OCI-LY1 (cell line): ENCODE measurements at regions not wholly inside any gene's neighbourhood (a gene's known extent, or its start where the extent isn't known, plus 50 kb on each side); places are given as distances from the start of the nearest gene placed in this dataset.

Experiments used
- H2AFZ ChIP-seq: fragments of 200-600 bp; sonication (generic), shearing (Covaris generic); 2 replicates; pipeline ENCODE4 v1.6.0; 2014; ENCODE audit warnings: antibody characterized with exemption, mild to moderate bottlenecking, low read length
- H3F3A ChIP-seq: fragments of 200-600 bp; sonication (generic), shearing (Covaris generic); 2 replicates; pipeline ENCODE4 v1.6.0; 2014; ENCODE audit warnings: mild to moderate bottlenecking, antibody characterized with exemption, low read length, moderate library complexity; ENCODE audit not compliant: insufficient read depth
- H3K27ac ChIP-seq: fragments of 200-600 bp; sonication (generic); 2 replicates; pipeline ENCODE4 v1.5.1; 2014; ENCODE audit warnings: low read length, mixed run types, mild to moderate bottlenecking, low read depth; ENCODE audit not compliant: poor library complexity, severe bottlenecking
- H3K27me3 ChIP-seq: fragments of 200-600 bp; sonication (generic); 2 replicates; pipeline ENCODE4 v1.6.0; 2014; ENCODE audit warnings: antibody characterized with exemption, mild to moderate bottlenecking, low read length, moderate library complexity; ENCODE audit not compliant: insufficient read depth
- H3K36me3 ChIP-seq: fragments of 200-600 bp; sonication (generic); 2 replicates; pipeline ENCODE4 v1.6.1; 2014; ENCODE audit warnings: mild to moderate bottlenecking, antibody characterized with exemption, low read length, moderate library complexity, mixed read lengths; ENCODE audit not compliant: insufficient read depth
- H3K4me1 ChIP-seq: fragments of 200-600 bp; sonication (generic); 2 replicates; pipeline ENCODE4 v1.5.1; 2014; ENCODE audit warnings: mild to moderate bottlenecking, low read length, moderate library complexity; ENCODE audit not compliant: insufficient read depth, severe bottlenecking
- H3K4me2 ChIP-seq: fragments of 200-600 bp; sonication (generic), shearing (Covaris generic); 2 replicates; pipeline ENCODE4 v1.6.1; 2014; ENCODE audit warnings: low read length
- H3K4me3 ChIP-seq: fragments of 200-600 bp; sonication (generic); 2 replicates; pipeline ENCODE4 v1.5.1; 2014; ENCODE audit warnings: low read length, low read depth, mild to moderate bottlenecking, mixed read lengths; ENCODE audit not compliant: poor library complexity, severe bottlenecking
- H3K79me2 ChIP-seq: fragments of 200-600 bp; shearing (Covaris generic); 2 replicates; pipeline ENCODE4 v1.6.1; 2016; ENCODE audit warnings: mixed run types, low read length, mixed read lengths; ENCODE audit not compliant: insufficient read depth
- H3K9ac ChIP-seq: fragments of 200-600 bp; sonication (generic), shearing (Covaris generic); 2 replicates; pipeline ENCODE4 v1.6.1; 2014; ENCODE audit warnings: mild to moderate bottlenecking, low read length, mixed read lengths
- H3K9me2 ChIP-seq: fragments of 200-600 bp; sonication (generic), shearing (Covaris generic); 2 replicates; pipeline ENCODE4 v1.6.1; 2014; ENCODE audit warnings: low read depth, mild to moderate bottlenecking, low read length, mixed read lengths
- H3K9me3 ChIP-seq: fragments of 200-600 bp; shearing (Covaris generic); 2 replicates; pipeline ENCODE4 v1.6.1; 2014; ENCODE audit warnings: low read length, mixed read lengths
- H4K20me1 ChIP-seq: fragments of 200-600 bp; sonication (generic), shearing (Covaris generic); 2 replicates; pipeline ENCODE4 v1.6.0; 2016; ENCODE audit warnings: mild to moderate bottlenecking, low read length; ENCODE audit not compliant: insufficient read depth
- EZH2 ChIP-seq: fragments of 200-600 bp; sonication (generic), shearing (Covaris generic); IDR thresholded peaks from 2 replicates; pipeline ENCODE4 v1.8.0; 2017; ENCODE audit warnings: borderline replicate concordance, mixed run types, mild to moderate bottlenecking, antibody characterized with exemption, low read length, moderate library complexity, mixed read lengths
- TF ChIP-seq, protein P1 (sequence below): fragments of 200-600 bp; sonication (generic), shearing (Covaris generic); IDR thresholded peaks from 2 replicates; pipeline ENCODE4 v1.5.1; 2017; ENCODE audit warnings: mild to moderate bottlenecking, antibody characterized with exemption, low read length, moderate library complexity, mixed read lengths

DNA sequence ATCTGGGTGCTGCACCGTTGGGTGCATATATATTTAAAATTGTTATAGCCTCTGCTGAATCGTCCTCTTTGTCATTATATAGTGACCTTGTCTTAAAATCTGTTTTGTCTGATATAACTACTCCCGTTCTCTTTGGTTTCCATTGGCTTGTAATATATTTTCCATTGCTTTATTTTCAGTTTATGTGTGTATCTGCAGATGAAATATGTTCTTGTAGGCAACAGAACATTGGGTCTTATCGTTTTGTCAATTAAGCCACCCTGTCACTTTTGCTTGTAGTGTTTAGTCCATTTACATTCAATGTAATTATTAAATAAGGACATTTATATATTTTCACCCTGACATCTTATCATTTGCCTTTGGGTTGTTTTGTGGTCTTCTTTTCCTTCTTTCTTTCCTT lies 933.9 kb downstream of the EPHA7 start:
- Histone ChIP-seq H3K4me2 (no peak overlapping the region), H3K4me1 (no peaks in the 10 kb centered on the region)

DNA sequence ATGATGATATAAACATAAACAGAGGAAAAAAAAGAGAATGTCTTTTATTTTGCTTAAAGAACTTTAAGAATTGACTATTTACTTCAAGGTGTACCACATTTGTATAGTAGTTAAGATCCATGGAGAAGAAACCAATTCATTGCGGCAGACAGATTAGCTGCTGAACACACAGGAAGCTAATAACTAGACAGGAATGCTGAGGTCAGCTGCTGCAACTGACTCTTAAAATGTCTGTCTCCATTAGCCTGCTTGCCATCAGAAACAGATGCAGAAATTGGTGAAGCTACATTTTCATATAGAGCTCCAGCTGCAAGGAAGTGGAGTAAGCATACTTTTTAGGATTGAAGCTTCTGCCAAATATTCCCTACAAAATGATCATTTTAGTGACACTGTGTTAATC lies 939.5 kb downstream of the EPHA7 start:
- H3F3A ChIP-seq = no peaks in the 10 kb centered on the region
- no peaks in the 10 kb centered on the region for H3K9me3 ChIP-seq
- no peaks in the 10 kb centered on the region for H3K27me3 ChIP-seq
- H3K4me1 ChIP-seq = no peaks in the 10 kb centered on the region
- H2AFZ ChIP-seq = no peak overlapping the region
- H3K9ac ChIP-seq = no peak overlapping the region
- no peaks in the 10 kb centered on the region for H4K20me1 ChIP-seq
- no peak overlapping the region for H3K4me2 ChIP-seq
- no peaks in the 10 kb centered on the region for H3K9me2 ChIP-seq
- TF ChIP-seq EZH2 = no peak
- no peaks in the 10 kb centered on the region for H3K79me2 ChIP-seq
- no peak overlapping the region for H3K27ac ChIP-seq
- H3K4me3 ChIP-seq = no peak overlapping the region
- H3K36me3 ChIP-seq = no peaks in the 10 kb centered on the region

More for the DNA sequence above, 933.9 kb downstream of the EPHA7 start:
- no peak overlapping the region for H3K27ac ChIP-seq
- no peak overlapping the region for H2AFZ ChIP-seq
- no peak overlapping the region for H3K4me3 ChIP-seq
- no peaks in the 10 kb centered on the region for H3F3A ChIP-seq
- no peaks in the 10 kb centered on the region for H3K79me2 ChIP-seq
- TF ChIP-seq, protein P1, sequence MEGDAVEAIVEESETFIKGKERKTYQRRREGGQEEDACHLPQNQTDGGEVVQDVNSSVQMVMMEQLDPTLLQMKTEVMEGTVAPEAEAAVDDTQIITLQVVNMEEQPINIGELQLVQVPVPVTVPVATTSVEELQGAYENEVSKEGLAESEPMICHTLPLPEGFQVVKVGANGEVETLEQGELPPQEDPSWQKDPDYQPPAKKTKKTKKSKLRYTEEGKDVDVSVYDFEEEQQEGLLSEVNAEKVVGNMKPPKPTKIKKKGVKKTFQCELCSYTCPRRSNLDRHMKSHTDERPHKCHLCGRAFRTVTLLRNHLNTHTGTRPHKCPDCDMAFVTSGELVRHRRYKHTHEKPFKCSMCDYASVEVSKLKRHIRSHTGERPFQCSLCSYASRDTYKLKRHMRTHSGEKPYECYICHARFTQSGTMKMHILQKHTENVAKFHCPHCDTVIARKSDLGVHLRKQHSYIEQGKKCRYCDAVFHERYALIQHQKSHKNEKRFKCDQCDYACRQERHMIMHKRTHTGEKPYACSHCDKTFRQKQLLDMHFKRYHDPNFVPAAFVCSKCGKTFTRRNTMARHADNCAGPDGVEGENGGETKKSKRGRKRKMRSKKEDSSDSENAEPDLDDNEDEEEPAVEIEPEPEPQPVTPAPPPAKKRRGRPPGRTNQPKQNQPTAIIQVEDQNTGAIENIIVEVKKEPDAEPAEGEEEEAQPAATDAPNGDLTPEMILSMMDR = no peak
- TF ChIP-seq EZH2 = no peak
- H3K27me3 ChIP-seq = no peaks in the 10 kb centered on the region
- no peak overlapping the region for H3K9ac ChIP-seq
- H4K20me1 ChIP-seq = no peaks in the 10 kb centered on the region
- no peaks in the 10 kb centered on the region for H3K9me2 ChIP-seq
- H3K36me3 ChIP-seq = no peaks in the 10 kb centered on the region
- H3K9me3 ChIP-seq = 0 out of 2 replicates have a peak, but pooled peaks cover 3% of the 10 kb centered on the region

DNA sequence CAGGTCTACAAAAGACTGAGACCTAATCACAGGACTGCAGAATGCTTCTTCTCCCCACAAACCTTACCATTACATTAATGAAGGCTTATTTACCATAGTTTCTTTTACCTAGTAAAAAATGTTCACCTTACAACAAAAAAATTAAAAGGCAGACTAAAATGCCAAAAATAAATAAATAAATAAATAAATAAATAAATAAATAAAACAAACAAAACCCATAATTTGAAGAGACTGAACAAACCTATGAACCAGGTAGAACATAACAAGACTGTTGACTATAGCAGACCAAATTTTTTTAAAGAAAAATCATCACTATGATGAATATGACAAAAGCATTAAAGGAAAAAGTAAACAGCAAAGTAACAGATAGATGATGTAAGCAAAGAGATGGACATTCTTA lies 946.3 kb downstream of the EPHA7 start:
- no peak overlapping the region for H3K4me3 ChIP-seq
- H3K79me2 ChIP-seq = no peaks in the 10 kb centered on the region
- H3K9me3 ChIP-seq = no peaks in the 10 kb centered on the region
- no peaks in the 10 kb centered on the region for H3K4me1 ChIP-seq
- H3K4me2 ChIP-seq = no peak overlapping the region
- no peak overlapping the region for H3K9ac ChIP-seq
- no peaks in the 10 kb centered on the region for H4K20me1 ChIP-seq
- no peaks in the 10 kb centered on the region for H3K9me2 ChIP-seq
- no peaks in the 10 kb centered on the region for H3F3A ChIP-seq
- no peaks in the 10 kb centered on the region for H3K27me3 ChIP-seq
- TF ChIP-seq EZH2 = no peak
- H3K36me3 ChIP-seq = no peaks in the 10 kb centered on the region
- no peak overlapping the region for H3K27ac ChIP-seq
- H2AFZ ChIP-seq = no peak overlapping the region

DNA sequence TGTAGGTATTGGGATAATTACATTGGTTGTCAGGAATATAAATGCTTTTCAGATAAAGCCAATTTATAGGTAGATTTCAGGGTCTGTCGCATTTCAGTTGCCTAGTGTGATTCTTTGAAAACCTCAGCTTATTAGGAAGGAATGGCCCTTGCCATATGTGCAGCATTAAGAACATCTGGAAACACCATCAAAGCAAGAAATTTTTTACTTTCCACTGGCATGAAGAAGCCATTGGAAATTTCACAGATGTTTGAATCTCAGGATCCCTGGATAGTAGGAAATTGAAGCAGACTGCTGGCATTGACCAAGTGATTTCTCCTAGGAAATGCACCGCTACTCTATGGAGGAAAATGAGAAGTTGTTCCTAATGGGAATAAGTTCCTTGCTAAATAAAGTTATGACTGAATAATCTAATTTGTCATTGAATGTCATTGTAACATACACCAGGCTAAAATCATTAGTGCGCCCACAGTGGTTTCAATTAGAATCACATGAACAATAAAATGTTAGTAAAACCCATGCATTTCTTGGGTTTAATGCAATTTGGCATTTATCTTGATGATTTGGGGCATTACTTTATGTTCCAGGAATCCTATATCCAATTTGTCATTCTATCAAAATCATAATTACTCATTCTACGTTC lies 950.1 kb downstream of the EPHA7 start:
- Histone ChIP-seq H2AFZ (no peak overlapping the region), H3K27me3 (no peaks in the 10 kb centered on the region), H3K4me1 (no peaks in the 10 kb centered on the region), H3K4me3 (no peak overlapping the region), H3K27ac (no peak overlapping the region), H4K20me1 (no peaks in the 10 kb centered on the region), H3K9ac (no peak overlapping the region), H3K36me3 (no peaks in the 10 kb centered on the region), H3K79me2 (no peaks in the 10 kb centered on the region), H3F3A (no peaks in the 10 kb centered on the region), H3K9me3 (no peaks in the 10 kb centered on the region), H3K9me2 (no peaks in the 10 kb centered on the region), H3K4me2 (no peak overlapping the region)
- no peak for TF ChIP-seq EZH2
- TF ChIP-seq, protein P1 = no peak
